GM19455 (cell line): ENCODE measurements at regions not wholly inside any gene's neighbourhood (a gene's known extent, or its start where the extent isn't known, plus 50 kb on each side); places are given as distances from the start of the nearest gene placed in this dataset.
"Not testable (repeated sequence)": the region's sequence is repeated elsewhere in the genome, so short reads cannot be mapped to it uniquely, and the experiment has no call there.

Source experiments
- ATAC-seq: cut with Tn5 transposase; IDR thresholded peaks from one replicate; pipeline ENCODE4 v1.9.1; 2021; ENCODE audit not compliant: unreplicated experiment

DNA sequence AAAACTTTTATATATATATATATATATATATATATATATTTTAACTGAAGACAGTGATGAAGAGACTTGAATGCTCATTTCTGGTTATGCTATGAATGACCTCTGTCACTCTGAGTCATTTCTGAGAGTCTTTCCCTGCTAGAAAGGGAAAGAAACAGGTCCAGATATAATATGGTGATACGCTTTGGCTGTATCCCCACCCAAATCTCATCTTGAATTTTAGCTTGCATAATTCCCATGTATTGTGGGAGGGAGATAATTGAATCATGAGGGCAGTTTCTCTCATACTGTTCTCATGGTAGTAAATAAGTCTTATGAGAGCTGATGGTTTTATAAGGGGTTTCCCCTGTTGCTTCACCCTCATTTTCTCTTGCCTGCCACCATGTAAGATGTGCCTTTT, 254.1 kb upstream of the IGFBP7 start:
- ATAC-seq, result no peak

DNA sequence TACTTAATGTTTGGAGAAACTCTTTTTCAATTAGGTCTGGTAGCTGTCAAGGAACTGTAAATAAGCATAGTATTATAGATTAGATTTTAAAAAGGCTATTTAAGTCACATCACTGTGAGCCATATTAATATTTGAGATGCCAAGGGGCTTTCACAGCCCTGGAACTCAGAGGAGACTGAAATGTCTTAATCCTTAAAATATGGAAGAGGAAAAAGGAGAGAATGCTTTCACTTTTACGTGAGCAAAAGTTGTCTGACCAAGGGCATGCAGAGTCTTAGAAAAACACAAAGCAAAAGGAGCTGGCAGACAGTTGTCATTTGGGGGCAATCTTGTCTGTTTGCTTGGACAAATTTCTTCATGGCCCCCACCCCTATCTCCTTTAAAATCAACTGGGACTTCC, 253.2 kb upstream of the IGFBP7 start:
- no peak for ATAC-seq

DNA sequence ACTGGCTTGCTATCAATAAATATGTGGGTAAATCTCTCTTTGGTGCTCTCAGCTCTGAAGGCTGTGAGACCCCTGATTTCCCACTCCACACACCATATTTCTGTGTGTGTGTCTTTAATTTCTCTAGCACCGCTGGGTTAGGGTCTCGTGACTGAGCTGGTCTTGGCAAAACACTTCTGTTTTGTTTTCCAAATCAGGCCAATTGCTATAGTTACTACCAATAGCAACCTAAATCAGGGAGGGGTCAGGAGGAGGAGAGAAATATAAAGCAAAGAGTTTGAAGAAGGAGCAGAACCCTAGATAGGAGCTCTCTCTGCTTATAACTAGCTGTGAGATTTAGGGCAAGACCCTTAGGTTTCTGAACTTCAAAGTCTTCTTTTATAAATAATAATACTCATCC, 250.5 kb upstream of the IGFBP7 start:
- ATAC-seq, result no peak

DNA sequence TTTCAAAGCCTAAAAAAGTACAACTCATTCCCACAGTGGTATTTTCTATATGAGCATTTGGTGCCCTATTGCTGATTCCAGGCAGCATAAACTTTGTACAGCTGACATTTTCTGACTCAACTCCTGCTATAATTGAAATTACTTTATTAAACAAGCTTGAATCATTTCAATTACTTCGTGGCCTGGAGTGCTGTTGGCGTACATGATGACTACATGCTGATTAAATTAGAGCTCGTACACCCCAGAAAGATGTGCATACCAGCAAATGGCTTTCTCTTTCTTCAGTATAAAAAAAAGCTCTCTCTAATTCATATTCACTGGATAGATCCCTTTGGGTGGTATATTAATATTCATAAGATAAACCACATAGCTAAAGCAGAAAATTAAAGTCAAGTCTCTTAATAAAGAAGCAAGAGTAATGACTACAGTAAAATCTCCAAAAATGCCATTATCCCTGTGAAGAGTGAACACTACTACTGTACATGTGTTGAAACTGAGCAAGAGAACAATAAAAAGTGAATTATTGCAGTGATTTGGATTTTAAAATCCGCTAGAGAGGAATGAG, 245.0 kb upstream of the IGFBP7 start:
- ATAC-seq, result no peak

DNA sequence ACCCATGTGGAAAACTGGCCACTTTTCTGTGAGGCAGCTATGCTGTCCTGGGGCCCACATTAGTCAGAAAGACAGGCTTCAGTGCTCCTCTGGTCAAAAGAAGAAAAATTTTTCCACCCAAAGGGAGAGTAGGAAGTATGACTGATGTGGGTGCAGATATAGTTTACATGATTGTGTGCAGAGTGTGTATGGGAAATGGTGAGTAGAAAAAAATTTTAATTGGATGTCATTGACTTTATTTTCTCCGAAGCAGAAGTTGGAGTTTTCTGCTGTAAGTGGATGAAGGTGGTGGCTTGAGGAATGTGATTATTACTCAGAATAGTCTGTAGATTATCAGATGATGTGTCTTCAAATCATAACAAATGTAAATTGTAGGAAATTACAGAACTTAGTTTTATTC, 241.5 kb upstream of the IGFBP7 start:
- ATAC-seq, result no peak

DNA sequence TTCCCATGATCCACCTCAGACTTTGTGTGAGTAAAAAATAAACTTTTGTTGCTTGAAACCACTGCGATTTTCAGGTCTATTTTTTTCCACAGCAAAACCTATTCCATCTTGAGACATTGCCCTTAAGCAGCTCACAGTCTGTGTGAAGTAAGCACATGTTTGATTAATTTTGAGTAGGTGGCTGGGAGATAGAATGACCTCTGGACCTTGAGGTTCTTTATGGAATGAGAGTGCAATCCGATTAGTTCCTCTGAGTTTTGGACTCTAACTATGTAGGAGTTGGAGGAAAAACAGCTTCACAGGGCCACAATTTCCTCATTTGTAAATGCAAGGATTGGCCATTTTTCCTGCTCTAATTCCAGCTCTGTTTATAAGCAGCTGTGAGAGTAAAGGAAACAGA, 234.1 kb upstream of the IGFBP7 start:
- ATAC-seq, result no peak

DNA sequence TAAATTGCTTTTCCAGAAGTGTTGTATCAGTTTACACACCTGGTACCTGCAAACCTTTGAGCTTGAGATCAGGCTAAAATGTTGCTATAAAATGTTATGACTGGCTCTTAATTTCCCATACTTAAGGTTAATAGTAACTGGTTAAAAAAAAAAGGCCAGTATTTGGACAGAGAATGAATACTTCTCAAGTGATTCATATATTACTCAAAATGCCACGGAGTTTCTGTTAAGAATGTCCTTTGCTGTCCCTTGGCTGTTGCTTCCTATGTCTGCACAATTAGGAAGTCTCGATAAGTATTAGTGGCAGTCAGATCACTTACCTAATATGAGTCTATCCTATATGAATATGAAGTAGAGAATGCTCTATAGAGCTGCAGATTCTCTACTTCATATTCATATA, 232.2 kb upstream of the IGFBP7 start:
- no peak for ATAC-seq

DNA sequence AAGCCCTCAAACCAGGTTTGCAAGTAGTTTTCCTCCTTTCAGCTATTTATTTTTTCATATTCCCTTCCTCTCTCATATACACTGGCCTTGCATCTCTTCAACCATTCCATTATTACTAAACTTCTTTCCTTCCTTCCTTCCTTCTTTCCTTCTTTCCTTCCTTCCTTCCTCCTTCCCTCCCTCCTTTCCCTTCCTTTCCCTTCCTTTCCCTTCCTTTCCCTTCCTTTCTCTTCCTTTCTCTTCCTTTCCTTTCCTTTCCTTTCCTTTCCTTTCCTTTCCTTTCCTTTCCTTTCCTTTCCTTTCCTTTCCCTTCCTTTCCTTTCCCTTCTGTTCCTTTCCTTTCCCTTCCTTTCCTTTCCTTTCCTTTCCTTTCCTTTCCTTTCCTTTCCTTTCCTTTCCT, 228.7 kb upstream of the IGFBP7 start:
- not testable (repeated sequence) for ATAC-seq

DNA sequence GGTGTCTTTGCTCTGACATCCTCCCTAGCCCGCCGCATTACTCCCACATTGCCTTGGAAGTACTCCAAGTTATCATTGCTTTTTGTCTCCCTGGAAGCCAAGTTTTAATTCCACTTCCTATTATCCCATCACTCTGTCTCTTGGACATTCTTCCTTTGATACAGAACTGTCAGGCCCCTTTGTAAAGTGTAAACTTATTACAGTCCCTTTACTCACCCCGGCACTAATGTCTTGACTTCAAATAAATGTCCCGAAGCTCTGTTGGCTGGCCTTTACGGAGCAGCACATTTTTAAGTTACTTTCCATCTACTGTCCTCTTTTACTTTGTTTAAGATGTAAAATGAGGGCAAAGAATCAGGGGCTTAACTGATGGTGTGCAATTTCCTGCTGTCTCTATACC, 223.5 kb upstream of the IGFBP7 start:
- no peak for ATAC-seq

DNA sequence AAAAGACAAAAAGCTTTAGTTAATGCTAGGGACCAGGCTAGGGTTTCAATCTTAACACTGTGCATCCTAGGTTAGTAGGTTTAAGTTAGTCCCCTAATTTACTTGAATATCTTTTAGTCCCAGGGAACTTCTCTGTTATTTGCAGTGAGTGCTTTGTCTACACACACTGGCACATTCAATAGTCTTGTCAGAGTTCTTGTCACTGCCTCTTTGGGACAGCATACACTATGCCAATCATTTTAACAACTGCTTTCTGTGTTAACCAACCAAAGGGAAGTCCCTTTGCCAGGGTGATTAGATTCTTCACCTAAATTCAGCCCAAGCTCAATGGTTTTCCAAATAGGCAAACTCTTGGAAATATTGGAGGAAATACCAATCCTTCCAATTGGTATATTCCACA, 221.8 kb upstream of the IGFBP7 start:
- no peak for ATAC-seq

DNA sequence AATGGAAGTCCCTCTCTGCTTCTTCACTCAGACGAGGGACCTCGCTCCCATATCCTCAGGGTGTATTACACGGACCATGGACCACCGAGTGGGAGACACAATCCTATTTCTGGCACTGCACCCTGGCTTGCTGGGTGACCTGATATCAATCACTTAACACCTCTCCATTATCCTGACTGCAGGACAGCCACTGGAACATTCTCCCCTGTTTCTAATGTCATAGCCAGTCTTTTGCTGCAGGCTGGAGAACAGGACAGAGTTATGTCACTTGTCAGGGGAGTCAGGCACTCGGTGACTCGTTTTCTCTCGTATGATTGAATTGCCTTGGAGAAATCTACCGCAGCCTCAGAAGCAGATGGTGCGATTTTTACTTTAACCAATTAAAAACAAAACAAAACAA, 219.1 kb upstream of the IGFBP7 start:
- no peak for ATAC-seq

DNA sequence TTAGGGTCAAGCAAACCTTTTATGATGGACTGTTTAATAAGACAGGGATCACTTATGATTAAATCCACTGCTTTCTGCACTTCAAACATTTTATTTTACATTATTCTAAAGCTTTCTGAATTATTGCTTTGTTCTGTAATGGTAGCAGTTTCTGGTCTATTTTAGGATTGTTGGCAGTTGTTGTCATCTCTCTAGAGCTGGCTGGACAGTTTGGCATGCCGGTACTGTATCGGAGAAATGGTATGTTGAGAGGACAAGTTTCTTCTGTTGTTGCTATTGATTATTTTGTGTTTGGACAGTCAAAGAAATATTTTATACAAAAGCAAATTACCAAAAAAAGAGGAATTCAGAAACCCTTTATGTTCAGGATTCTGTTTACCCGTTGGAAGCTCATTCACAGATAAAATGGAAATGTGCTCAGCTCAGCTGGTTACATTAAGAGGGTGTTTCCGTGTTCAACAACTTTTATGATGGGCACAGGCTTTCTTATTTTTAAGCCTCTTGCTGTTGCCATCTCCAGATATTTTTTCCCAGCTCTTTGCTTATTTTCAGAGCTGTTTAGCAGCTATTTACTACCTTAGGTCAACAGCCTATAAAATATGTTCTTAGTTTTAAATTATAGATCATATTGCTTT, 214.6 kb upstream of the IGFBP7 start:
- no peak for ATAC-seq

DNA sequence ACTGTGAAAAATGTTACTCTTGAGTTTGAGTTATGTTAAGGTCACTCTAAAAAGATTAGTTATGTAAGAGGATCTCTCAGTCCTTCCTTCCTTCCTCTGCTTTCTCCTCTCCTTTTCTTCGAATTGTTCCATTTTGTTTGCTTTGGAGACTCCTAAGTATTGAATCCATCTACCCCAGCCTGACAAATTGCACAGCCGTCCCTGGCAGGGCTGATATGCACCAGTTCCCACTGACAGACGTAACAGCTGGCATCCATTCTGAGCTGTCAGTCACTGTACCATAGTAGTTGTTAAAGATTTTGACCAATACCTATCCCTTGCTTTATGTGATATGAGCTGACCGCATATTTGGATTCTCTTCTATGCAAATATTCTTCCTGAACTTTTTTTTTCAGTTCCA, 210.7 kb upstream of the IGFBP7 start:
- no peak for ATAC-seq

DNA sequence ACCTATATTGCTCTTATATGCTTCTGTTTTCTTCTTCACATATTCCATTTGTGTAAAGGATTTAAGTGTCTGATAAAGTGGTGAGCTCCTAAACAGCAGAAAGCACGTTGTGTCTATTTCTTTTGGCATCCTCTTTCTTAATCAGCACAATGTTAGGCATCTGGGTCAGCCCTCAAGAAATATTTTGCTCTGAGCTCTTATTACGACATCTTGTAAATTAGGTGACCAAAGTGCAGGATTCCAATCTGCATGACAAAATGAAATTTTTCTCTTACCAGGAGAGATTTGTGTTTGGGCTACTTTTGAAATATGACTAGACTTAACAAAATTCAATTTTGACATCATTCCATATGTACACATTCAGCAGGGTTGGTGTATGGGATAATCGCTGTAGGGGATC, 210.0 kb upstream of the IGFBP7 start:
- ATAC-seq, result no peak

DNA sequence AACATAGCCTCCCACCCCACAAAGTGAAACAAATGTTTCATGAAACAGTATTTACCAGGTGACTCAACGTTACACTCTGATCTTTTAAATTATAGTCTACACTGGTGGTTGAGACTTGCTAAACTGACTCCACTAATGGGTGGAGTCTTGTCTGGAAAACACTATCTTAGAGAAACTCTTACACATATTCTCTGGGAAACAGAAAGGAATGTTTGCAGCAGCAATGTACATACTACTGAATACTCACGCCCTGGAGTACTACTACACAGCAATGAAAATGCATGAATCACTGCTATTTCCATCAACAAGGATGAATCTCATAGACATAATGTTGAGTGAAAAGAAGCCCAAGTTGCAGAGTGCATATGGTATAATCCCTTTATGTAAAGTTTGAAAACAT, 208.5 kb upstream of the IGFBP7 start:
- no peak for ATAC-seq

DNA sequence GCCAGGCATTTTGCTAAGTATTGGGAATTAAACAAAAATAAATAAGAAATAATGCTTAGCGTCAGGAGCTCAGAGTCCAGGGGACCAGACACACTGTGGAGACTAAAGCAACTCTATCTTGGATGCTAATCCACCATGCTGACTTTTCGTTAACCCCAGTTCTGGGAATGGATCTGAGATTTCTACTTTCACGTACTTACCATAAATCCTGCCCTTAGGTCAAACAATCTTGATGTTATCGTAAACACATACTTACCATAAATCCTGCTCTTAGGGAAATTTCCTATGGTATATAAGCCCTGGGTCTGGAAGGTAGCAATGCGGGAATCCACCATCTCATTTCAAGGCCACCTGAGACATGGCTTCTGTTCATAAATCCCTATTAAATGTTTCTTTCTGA, 204.5 kb upstream of the IGFBP7 start:
- no peak for ATAC-seq

DNA sequence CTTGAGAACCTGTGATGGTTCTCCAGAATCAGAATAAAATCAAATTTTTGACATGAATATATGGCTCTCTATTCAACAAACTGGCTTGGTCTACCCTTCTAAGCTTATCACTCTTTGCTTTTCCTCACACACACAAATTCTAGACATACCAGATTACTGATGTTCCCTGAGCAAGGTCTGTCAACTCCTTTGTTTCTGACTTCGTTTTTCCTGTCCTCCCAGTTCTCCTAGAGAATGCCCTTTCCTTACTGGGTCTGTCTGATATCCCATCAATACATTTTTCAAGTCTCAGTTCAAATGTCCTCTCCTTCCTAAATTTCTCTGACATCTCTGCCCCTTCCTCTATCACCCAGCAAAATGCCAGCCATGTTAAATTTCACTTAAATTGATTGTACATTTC, 202.1 kb upstream of the IGFBP7 start:
- ATAC-seq, result no peak

DNA sequence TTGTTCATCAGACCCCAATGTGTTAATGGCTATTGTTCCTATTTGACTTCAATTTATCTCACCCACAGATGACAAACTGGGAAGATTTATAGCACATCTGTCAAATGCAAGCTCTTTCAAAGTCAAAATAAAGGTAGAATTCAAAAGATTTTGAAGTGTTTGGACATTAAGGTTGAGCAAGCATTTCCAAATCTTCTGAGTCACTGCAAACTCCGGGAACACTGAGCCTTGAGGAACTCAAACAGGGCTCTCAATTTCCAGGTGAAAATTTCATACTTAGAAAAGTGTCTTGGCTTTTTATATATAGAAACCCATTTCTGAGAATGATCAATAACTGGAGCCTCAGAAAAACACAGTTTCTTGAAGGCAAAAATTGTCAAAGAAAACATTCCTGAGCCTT, 199.5 kb upstream of the IGFBP7 start:
- no peak for ATAC-seq

DNA sequence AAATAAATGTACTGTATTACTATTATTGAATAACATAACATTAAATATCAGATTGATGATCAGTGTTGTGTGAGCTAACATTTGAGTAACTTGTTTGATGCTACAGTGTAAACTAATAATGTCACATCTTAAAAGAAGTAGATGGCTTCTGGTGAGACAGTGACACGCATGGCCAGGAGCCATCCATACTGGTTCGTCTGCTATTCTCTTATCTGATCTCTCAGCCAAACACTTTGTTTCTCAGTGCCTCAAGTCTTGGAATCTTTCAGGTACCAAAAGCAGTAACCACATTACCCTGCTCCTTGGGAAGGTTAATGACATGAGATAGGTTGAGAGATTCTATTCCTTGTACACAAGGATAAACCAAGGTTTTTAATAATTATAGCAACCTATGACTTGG, 198.1 kb upstream of the IGFBP7 start:
- no peak for ATAC-seq

DNA sequence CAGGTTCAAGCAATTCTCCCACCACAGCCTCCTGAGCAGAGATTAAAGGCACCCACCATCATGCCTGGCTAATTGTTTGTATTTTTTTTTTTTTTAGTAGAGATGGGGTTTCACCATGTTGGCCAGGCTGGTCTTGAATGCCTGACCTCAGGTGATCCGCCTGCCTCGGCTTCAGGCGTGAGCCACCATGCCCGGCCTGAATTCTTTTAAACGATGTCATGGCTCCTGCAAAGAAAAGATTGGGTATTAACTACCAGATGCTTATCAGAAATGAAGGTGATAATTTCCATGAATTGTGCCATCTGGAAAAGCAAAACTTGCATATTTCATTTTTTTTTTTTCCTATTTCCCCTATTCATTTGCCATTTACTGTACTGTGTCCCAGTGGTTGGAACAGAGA, 195.7 kb upstream of the IGFBP7 start:
- ATAC-seq, result no peak

DNA sequence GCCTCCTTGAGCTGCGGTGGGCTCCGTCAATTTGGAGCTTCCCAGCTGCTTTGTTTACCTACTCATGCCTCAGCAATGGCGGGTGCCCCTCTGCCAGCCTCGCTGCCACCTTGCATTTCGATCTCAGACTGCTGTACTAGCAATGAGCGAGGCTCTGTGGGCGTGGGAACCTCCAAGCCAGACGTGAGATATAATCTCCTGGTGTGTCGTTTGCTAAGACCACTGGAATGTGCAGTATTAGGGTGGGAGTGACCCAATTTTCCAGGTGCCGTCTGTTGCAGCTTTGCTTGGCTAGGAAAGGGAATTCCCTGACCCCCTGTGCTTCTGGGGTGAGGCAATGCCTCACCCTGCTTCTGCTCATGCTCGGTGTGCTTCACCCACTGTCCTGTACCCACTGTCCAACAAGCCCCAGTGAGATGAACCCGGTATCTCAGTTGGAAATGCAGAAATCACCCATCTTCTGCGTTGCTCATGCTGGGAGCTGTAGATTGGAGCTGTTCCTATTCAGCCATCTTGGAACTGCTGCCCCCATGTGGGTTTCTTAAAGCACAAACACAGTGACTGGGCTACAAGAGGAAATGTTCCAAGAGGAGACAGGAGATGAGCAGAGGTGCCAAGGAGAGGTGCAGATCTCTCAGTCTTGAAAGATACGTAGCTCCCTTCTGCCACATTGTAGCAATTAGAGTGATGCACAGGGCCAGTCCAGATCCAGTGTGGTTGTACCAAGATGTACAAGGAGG, 193.0 kb upstream of the IGFBP7 start:
- ATAC-seq, result no peak

DNA sequence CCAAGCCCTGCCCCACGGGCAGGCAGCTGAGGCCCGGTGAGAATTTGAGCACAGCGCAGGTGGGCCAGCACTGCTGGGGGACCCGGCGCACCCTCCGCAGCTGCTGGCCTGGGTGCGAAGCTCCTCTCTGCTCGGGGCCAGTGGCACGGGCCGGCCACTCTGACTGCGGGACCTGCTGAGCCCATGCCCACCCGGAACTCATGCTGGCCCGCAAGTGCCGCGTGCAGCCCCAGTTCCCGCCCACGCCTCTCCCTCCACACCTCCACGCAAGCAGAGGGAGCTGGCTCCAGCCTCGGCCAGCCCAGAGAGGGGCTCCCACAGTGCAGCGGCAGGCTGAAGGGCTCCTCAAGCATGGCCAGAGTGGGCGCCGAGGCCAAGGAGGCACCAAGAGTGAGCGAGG, 190.1 kb upstream of the IGFBP7 start:
- ATAC-seq, result not testable (repeated sequence)

DNA sequence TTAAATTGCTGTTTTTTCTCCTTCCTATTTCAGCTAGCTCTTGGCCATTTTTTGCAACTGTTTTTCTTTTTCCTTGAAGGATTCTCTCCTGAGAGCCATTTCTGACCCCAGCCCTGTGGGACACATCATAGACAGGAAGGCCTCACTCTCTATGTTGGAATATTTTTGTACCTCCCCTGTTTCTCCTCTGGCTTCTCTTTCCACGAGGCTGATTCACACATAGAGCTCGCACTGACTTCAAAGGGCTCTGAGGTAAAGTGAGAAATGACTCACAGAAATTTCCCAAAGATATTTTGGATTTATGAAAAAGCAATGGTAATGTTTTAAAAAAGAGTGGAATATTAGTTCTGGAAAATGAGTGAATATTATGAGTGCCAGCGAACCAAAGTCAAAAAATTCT, 181.7 kb upstream of the IGFBP7 start:
- no peak for ATAC-seq
